GM18873 (cell line): ENCODE measurements at regions not wholly inside any gene's neighbourhood (a gene's known extent, or its start where the extent isn't known, plus 50 kb on each side); places are given as distances from the start of the nearest gene placed in this dataset.
A peak's percentile ranks its signal among the peaks of the same experiment; 100 is the strongest.

Experiments
- ATAC-seq: cut with Tn5 transposase; IDR thresholded peaks from one replicate; pipeline ENCODE4 v1.9.1; 2021; ENCODE audit warnings: mild to moderate bottlenecking, moderate library complexity, moderate number of reproducible peaks; ENCODE audit not compliant: unreplicated experiment, low FRiP score

DNA sequence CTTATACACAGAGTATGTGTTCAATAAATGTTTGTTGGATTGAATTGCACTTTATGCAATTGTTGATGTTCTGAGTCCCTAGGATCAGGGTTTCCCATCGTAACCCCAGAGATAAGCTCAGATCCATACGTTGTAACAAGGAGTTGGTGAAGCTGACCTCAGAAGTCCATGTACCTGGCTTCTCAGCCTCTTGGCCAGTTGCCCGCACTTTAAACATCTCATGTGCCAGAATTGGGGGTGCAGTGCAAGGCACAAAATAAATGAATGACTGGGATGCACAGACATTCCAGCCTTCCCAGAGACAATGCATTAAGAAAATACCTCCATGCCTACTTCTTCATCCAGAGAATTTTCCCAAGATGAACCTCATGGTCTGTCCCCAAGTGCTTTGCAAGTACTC is 142.9 kb upstream of the IL12A start:
- no peak for ATAC-seq

DNA sequence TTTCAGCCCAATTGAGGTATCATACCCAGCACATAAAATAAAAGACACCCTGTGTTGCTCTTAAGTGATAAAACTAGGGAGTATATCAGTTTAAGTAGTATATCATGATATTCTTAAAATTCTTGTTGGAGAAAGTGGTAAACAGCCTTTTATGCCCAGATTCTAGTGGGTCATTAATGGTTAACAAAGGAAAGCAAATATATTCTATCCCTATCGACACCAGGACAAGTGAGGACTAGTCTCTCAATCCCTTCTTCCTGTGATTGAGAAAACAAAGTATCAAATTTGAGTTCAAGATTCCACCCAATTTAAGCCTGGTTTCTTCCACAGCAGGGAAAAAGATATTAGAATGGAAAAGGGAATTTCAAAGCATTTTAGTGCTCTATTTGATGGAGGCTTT is 142.4 kb upstream of the IL12A start:
- ATAC-seq = no peak

DNA sequence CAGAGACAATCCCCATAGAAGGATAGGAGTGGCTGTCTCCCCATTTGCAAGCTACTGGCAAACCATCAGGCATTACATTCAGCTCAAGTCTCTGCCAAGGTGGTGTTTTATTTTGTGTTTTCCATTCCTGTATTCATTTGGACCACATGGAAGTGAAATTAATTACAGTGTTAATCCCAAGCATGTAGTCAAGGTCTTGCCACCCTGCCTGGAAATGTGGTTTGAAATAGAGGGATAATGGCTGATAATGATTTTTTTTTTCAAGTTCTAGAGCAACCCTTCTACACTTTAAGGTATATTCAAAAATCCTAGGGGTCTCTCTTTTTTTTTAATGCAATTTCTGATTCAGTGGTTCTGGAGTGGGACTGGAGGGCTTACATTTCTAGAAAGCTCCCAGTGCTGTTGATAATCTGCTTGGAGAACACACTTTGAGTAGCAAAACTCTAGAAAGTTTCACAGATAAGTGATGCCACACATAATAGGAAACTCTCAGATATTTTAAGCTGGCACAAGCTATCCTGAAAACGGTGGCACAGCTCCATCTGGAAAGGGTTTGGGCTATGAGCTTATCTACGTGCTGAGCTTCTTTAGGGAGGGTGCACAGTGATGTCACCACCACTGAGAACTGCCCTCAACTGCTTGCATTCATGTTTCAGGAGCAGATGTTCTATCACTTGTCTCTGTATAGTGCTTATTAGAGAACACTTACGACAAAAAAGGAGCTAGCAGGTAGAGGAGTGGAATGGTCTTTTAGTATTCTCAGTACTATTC is 140.1 kb upstream of the IL12A start:
- ATAC-seq = no peak

DNA sequence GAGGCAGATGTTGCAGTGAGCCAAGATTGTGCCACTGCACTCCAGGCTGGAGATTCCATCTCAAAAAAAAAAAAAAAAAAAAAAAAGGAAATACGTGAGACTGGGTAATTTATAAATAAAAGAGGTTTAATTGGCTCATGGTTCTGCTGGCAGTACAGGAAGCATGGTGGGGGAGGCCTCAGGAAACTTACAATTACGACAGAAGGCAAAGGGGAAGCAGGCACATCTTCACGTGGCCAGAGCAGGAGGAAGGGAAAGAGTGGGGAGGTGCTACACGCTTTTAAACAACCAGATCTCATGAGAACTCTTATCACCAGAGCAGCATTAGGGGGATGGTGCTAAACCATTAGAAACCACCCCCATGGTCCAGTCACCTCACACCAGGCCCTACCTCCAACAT is 138.2 kb upstream of the IL12A start:
- ATAC-seq = no peak

DNA sequence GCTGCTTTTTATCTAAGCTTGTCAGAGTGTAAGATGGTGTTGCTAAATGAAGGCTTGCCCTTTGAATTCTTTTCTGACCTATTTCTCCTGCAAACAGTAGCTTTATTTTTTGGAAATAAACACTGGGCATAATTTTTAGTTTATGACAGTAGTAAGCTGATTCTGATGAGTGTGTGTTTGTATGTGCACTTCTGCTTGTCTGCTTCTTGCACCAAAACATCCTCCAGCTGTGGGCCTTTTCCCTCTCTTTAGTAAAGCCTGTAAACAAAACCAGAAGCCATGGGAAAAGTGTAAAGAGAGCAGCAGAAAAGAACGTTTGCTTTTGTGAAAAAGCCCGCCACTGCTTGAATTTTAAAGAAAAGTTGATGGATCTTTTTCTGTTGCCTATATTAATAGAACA is 136.4 kb upstream of the IL12A start:
- no peak for ATAC-seq

DNA sequence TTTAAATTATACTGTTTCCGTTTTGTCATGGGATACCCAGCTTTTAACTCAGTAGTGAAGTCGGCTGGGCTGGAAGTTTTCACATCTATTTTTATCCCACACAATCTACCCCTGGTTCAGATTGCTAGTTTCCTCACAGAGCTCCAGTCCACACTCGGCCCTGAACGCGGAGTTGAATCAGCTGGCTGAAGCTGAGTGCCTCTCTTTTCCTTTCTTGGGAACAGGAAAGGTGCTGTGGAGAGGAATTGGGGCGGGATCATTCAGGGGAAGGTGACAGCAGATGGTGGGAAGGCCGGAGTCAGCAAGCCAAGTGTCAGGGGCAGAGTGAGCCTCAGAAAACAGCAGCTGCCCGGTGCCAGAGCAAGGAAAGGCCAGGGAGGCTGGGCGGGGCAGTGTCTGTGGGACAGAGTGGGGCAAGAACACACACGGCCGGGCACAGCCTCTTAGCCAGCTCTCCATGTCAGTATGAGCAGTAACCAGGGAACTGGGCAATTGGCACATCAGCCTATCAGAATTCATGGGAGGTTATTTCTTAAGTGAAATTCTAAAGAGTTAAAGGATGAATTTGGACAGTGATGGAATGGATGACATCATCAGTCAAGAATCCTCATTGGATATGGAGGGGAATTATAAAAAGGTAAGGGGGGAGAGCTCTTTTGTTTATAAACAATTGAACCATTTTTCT is 135.7 kb upstream of the IL12A start:
- ATAC-seq = no peak

DNA sequence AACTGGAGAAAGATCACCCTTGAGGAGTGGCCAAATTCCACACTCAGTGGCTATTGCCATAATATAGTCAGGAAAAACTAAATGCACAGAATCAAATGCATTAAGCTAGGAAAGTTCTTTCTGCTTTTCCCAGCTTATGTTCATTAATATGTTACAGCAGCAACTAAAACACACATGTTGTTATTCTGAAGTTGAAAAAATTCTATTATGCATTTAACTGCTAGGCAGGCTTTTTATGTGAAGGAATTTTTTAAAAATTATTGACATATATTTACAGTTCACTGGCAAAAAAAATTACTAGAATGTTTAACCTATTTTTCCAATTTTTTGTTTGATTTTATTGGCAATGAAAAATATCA is 135.2 kb upstream of the IL12A start:
- no peak for ATAC-seq

DNA sequence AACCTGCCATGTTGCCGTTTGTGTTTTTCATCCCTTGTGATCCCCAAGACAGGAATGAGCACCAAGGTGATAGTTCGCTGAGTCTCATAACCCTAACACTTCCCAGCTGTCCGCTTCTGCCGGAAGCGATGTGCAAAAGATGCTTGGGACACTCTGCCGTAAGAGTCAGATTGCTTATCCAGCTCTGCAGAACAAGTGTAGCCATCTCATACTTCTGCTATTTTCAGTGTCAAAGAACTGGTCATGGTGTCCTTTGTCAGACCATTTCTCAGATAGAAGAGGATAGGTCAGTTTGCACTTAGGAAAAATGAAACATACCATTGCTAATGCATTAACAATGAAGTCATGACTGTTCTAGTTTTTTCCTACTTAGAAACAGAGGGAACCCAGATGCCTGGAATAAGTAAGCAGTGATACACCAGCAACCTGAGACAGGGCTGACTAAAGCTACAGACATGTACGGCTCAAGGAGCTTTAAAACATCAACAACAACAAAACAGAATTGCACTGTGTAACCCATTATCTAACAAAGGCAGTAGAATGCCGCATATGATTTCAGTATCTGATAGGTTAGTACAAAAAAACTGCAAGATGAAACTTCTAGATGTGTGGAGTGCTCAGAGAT is 134.0 kb upstream of the IL12A start:
- no peak for ATAC-seq

DNA sequence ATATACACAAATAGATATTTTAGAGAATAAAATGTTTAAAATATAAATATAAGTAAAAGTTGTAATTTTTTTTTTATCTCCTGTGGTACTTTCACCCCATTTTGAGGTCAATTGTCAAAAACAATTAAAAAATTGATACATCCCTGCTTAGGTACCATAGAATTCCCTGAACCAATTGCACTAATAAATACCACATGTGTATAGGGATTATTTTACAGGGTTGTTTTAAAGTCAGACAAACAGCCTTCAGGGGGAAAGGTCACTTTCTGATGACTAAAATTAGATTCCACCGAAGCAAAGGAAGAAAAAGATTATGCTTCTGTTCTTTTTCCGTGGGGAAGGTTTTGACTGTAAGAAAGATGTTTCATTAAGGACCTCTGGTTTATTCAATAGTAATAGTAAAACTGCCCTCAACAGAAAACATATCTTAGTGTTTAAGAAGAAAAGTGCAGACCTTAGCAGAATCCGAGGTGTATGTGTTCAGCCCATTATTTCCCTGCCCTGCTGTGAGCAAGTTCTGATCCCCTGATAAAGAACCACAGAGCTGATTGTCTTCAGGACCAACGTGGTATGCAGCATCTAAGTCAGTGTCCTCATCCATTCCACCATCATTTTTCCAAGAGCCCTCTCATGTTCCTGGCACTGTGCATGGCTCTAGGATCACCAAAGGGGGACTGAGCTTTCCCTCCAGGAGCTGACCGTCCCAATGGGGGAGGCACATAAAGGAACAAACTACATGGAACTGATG is 132.9 kb upstream of the IL12A start:
- no peak for ATAC-seq

DNA sequence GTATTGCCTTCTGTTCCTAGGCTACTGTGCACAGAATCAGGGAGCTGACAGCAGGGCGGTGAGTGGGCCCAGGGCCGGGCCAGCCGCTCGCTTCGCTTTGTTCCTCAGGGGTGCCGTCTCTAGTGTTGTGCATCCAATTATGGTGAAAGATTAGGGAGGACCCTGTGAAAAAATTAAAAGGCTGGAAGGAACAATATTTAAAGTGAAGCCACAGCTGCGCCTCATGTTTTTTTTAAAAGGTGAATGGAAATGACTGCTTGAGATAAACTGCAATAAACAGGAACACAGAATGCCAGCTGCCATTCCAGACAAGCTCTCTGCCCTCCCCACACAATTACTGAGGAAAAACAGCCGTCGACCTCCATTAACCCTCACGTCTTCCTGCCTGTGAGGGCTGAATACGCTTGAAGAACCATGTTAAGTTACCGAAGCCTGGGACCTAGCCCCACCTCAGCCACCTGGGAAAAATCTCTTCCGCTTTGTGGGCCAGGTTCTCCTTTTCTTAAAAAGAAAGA is 132.0 kb upstream of the IL12A start:
- no peak for ATAC-seq

DNA sequence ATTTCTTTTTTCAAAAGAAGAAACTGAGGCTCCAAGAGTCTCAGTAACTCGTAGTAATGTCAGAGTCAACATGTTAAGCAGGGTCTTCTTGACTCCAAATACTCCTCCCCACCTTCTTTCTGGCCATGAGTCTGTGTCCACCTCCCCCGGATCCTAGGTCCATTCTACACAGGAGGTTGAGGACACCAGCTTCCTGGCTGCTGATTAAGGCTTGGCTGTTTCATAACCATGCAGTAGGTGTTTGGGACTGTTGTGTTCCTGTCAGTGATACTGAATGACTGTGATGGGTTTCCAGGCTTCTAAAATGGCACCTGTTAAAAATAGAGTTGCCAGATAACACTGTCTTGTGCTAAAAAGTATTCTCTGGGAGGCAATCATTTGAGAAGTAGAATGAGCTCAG is 130.8 kb upstream of the IL12A start:
- no peak for ATAC-seq

DNA sequence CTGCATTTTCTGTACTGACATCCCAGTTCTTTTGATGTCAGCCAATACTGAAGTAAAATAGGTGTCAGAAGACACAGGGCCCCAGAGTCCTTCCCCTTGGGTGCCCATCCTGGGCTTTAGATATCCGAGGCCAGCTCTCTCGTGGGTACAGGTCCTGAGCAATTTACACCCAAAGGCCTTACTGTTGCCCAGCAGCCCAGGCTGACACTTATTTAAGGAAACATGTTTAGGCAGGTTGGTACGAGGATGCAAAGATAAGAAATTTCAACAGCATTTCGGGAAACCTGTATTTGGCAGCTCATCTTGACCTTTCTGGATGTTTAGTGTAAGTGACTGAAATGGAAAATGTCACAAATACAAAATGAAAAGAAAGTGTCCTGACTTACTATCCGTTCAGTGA is 130.0 kb upstream of the IL12A start:
- no peak for ATAC-seq

DNA sequence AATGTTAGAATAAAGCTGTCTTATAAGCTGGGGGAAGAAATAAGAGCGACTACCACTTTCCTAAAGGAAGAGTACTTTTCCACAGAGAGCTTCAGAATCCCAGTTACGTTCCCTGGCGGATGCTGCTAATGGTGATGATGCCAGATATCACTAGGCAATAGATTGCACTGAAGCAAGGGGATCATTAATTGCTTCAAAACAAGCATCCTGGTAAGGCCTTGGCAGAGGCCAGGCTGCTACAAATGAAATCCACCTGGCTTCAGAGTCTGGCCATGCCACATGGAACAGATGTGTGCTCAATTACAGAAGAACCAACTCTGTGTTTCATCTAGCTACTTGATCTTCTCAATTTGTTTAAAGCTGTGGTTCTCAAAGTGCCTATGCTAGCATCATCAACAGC is 129.2 kb upstream of the IL12A start:
- ATAC-seq = no peak

DNA sequence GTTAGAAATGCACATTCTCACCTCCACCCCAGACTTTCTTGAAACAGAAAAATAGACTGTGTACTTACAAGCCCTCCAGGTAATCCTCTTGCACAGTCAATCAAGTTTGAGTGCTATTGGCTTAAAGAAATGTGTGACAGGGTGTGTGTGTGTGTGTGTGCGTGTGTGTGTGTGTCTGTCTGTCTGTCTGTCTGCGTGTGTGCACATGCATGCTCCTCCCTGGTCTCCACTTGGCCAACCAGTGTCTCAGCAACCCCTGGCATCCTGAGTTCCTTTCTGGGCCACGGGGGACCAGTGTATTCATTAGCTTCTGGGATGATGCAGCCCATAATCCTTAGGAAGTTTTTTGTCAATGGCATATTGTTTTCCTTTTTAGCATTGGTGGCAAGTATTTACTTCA is 128.8 kb upstream of the IL12A start:
- ATAC-seq = no peak

DNA sequence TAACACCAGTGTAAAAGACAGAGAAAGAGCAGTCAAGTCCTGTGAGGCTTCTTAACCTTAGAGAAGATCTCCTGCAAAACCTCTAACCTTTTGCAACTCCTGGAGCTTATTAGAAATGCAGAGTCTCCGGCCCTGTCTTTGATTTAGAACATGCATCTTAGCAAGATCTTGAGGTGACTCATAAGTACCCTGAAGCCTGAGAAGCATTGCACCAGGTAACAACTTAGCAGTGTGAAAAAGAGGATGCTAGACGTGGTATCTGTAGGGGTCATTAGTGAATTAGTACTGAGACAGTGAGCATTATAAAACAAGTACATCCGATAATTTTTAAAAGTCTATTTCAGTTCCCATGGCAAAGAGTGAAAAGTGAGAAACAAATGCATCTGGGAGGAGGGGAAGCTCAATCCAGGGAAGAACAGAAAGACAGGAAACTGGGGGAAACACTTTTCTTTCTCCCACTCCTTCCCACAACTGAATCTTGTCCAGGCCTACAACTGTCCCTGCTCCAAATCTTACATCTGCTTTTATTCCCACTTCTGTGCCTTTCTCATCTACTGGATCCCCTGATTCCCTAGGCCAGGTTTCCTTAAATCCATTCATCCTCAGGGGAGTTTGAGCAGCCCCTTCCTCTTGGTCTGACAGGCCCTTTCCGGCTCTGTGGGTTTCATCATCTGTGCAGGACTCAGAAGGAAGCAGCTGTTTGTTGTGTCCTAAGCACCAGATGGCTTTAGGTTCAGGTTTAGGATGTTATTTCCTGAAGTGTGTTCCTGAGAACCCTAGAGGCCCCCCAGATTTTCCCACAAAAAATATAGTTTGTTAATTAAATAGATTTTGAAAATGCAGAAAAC is 128.1 kb upstream of the IL12A start:
- ATAC-seq = no peak

DNA sequence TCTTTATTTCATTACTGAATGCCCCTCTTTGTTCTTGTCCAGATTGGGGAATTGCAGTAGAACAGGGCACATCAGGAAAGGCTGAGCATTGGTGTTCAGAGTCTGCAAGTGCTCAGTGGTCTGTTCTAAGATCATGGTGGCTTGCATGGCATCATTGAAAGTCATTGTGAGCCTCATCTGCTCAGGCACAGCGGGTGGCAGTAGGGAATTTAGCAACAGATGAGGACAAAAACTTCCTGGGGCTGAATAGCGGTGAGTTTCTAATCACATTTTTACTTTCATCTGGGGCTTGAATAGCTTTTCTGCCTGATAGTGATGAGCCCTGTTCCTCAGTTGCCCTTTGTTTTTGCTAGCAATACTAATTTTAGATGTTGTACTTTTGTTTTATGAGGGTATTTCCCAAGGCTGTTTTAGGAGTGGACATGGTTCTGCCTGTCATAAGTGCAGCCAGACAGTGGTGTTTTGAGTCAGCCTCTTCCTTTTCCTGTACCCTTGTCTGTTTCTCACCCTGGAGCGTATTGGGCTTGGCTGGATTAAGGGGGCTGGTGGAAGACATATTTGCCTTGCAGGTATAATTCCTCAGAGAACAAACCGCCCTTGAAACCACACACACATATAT is 127.2 kb upstream of the IL12A start:
- ATAC-seq = peak; percentile 83

DNA sequence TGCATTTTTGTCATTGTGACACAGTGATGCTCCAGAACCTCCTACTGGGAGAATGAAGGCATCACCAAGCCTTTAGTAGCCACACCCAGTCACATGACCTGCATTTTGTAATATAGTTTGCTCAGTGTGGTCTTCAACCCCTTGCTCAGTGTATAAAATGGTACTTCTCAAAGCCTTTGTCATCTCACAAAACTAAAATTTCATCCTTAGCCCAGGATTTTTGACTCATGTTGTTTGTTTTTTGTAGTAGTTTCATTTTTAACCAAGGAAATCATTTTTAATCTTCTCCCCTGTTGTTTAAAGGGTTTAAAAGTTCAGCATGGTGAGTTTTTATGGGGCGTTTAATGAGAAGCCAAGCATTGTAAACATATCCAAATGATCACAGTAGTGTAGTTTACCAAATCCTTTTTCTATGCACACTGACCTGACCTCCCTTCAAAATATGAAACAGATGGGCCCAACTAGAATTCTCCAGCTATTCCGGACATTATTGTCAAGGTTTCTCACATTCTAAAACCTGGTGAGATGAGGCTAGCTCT is 123.5 kb upstream of the IL12A start:
- ATAC-seq = no peak

DNA sequence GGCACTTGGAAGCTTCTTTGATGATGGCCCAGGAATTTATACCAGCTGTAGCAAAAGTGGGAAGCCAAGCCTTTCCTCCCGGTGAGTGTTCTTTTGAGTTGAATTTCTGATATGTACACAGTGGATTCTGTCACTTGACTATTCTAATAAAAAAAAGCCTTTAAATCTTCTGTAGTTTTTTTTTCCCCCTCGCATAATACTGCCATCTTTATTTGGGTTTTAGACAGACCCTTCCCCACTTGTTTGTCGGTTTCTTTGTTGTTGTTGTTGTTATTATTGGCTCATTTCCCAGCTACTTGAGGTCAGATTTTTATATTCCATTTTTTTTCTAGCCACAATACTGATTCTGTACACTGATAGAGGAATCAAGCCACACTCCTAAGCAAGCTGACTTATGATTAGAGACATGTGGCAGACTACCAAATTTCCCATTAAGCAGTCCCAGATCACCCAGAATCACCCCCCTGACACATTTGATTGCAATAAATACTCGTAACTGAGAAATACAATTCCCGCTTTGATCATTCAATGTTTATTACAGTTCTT is 122.4 kb upstream of the IL12A start:
- ATAC-seq = no peak

DNA sequence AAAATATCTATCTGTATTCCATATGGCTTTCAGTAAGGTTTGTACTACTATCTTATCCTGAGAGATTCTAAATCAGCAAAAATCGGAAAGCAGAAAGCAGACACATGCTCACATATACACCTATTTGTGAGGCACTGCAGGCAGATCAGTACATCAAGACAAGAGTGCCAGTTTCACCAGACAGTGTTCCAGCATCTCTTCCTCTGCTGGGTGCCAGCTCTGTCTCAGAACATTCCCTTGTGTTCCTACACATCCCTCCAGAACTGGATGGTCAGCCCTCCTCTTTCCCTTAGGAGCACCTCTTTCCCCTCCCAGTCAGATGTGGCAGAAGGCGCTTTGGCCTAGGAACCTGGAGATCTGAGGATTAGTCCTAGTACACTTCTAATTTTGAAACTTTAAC is 121.3 kb upstream of the IL12A start:
- no peak for ATAC-seq
